Left ventricle myocardium superior (tissue), 1 donor: ENCODE measurements at regions not wholly inside any gene's neighbourhood (a gene's known extent, or its start where the extent isn't known, plus 50 kb on each side); places are given as distances from the start of the nearest gene placed in this dataset.

Experiments used
- ATAC-seq: fragments of 200-7000 bp; cut with Tn5 transposase; one replicate; pipeline ENCODE4 v1.9.1; 2020; ENCODE audit warnings: mild to moderate bottlenecking, moderate library complexity
- DNase-seq: peaks from one replicate; pipeline ENCODE4 v3.0.0-alpha.2; 2020
- intact Hi-C: fragments of 100-400 bp; cut with micrococcal nuclease; formaldehyde crosslinking; loops from one replicate; pipeline ENCODE4 v1.11.0; 2022
- donor health status: DM: no; HTN: yes; CAD: no; lungs with severe emphysema.

DNA sequence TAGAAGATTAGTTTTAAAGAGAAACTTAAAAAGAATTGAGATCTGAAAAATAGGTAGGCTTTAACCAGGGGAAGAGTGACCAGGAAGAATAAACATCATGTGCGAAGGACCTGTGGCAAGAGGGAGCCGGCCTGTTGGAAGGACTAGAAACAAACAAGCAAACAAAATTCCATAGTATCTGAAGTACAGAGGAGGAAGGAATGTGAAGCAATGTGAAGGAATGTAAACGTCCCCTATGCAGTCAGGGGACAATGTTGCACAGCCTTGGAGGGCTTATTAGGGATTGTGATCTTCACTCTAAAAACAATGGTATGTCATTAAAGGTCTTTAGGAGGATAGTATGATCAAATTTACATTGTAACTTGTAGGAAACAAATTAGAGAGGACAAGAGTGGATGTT lies 84.4 kb upstream of the PLCL2 start:
- ATAC-seq, result no peak
- DNase-seq, result no peak
- intact Hi-C loops, result no loop called here

GRCh38 chr3:16801223-16801622 lies 83.5 kb upstream of the PLCL2 start:
- intact Hi-C loops, result no loop called here
- ATAC-seq (peak; percentile 68), DNase-seq (no peak)

DNA sequence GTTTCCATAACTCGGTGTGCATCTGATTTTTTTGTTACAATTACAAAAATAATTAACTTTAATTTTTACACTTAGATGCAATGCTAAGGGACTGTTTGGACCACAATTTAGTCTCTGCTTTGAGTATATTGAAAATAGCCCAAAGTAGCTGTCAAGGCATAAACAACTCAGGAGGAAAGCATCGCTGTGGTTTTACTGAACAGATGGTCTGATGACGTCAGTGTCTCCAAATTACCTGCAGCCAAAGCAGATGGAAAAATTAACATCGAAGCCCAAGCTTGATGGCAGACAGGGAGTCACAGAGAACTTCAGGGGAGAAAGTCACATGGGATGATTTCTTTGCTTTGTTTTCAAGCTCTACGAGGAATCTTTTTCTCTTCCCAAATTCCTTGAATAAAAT lies 83.1 kb upstream of the PLCL2 start:
- ATAC-seq, result peak; percentile 16
- DNase-seq, result no peak
- intact Hi-C loops, result no loop called here

GRCh38 chr3:16802389-16802788 lies 82.4 kb upstream of the PLCL2 start:
- DNase-seq, result no peak
- no peak for ATAC-seq
- intact Hi-C loops, result no loop called here

- intact Hi-C loops, result no loop called here
- DNase-seq, result no peak
- ATAC-seq, result no peak
Observed at GRCh38 chr3:16803019-16803418, 81.7 kb upstream of the PLCL2 start.

- intact Hi-C loops, result no loop called here
- peak; percentile 83 for ATAC-seq
- no peak for DNase-seq
Observed at GRCh38 chr3:16807391-16807790, 77.4 kb upstream of the PLCL2 start.

- intact Hi-C loops, result no loop called here
- peak; percentile 53 for ATAC-seq
- no peak for DNase-seq
Observed at GRCh38 chr3:16808393-16809107, 76.2 kb upstream of the PLCL2 start.

DNA sequence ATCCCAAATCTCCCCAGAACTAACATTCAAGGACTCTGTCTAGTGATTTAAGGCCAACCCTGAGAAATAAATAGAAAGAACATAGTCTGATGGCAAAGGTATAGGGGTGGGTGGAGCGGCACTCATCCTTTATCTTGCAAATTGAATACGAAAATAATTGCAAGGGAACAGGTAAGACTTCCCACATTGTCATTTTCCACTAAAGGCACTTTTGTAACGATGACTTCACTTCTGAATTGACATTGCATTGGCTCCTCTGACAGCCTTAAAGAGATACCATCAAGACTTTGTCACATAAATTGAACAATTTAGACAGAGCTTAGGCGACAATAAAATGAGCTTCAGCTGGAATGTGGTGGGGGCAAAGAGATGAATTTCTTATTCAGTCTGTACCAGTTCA lies 75.3 kb upstream of the PLCL2 start:
- intact Hi-C loops, result no loop called here
- ATAC-seq, result no peak
- no peak for DNase-seq

GRCh38 chr3:16809993-16810392 lies 74.8 kb upstream of the PLCL2 start:
- intact Hi-C loops, result no loop called here
- DNase-seq, result no peak
- peak; percentile 50 for ATAC-seq

DNA sequence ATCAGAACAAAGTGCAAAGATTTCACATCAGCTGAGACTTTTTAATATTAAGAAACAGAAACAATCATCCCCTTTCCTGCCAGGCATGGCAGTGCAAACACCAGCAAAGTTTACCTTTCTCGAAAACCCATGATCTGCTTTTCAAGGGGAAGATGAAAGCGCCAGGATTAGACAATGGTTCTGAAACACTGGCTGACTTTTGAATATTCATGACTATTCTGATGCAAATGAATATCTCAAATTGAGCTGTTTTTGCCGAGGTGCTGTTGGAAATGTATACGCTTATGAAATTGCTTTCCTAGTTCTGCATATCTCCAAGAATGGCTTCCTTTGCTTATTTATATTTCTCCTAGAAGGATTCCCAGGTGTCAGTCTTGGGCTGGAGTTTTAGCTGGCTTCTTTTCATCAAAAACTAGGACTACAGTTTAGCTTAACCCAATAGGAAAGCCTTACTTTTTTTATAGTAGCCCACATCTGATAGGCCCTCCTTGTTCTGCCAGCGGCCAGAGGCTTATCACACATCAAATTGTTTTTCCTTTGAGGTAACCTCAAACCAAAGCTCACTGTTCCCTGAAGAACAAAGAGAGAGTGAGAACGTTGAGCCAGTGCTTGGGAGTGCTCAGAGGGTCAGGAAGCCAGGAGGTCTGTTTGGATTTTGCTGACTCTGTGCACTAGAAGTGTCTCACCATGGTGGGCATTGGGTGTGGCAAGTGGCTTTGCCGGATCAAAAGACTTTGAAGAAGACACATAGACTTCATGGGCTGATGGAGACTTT lies 74.0 kb upstream of the PLCL2 start:
- ATAC-seq, result no peak
- intact Hi-C loops, result no loop called here

DNA sequence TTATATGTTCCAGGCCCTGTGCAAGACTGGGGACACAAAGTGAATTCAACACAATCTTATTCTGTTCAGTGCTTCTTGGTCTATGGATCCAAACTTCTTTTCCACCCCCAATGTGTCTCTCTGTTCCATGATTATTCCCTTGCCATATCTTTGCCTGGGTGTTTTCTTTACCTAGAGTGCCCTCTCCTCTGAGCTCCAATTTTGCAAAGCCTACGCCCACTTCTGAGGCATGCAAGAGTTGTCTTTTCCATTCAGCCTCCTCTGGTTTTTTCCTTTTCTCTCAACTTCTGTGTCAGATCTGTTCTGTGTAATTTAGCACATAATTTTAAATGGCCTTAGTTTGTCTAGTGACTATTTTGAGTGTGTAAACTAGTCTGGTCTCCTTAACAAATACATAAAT lies 72.8 kb upstream of the PLCL2 start:
- no peak for ATAC-seq
- no peak for DNase-seq
- intact Hi-C loops, result no loop called here

More for the DNA sequence above, 74.0 kb upstream of the PLCL2 start:
- no peak for DNase-seq

DNA sequence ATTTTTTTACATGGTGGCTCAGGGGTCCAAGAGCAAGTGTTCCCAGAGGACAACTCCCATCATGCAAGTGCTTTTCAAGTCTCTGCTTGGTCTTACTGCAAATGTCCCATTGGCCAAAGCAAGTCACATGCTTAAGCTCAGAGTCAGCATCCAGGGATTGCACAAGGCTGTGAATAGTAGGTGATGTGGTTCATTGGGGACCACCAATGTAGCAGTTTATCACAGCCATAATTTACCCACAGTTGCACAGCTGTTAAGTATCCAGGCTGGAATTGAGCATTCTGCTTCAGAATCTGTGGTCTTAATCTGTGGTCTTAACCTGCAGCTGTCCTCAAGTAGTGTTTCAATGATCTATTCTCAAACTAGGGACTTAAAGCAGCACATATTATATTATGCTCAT lies 71.4 kb upstream of the PLCL2 start:
- intact Hi-C loops, result no loop called here
- no peak for ATAC-seq
- no peak for DNase-seq

GRCh38 chr3:16816048-16816780 lies 68.5 kb upstream of the PLCL2 start:
- ATAC-seq (peak; percentile 40), DNase-seq (no peak)
- intact Hi-C loops, result no loop called here

DNA sequence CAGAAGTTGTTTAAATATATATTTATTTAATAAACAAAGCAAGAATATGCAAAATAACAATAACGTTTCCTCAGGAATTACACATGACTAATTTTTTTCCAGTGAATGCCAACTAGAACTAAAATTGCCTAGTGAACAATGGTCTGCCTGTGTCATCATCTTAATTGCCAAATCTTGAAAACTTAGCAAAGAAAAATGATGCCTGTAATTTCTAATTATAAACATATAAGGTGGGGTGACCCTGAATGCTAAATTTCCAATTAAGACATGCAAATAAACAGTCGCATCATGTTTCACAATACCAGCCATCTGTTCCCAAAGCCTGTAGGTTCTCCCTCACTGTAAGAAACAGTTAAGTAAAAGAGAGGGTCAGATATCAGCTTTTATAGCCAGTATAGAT lies 67.6 kb upstream of the PLCL2 start:
- intact Hi-C loops, result no loop called here
- DNase-seq (no peak), ATAC-seq (no peak)

GRCh38 chr3:16818194-16818593 lies 66.6 kb upstream of the PLCL2 start:
- DNase-seq, result no peak
- intact Hi-C loops, result no loop called here
- ATAC-seq, result no peak

DNA sequence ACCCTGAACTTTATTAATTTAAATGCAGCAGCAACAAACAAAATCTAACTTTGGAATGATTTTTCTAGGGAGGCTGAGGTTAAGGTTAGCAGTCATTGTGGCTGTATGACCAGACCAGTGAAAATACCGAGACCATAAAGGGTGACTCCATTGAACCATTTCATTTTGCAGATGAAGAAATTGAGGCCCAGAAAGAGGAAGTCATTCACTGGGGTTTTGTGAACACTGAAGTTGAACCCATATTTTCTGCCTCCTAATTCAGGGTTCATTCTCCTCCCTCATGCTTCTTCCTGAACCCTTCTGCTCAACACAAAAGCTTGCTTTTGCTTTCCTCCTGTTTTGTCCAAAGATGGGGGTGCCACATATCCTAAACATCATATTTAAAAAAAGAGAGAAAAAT lies 65.8 kb upstream of the PLCL2 start:
- no peak for DNase-seq
- intact Hi-C loops, result no loop called here
- ATAC-seq, result no peak

DNA sequence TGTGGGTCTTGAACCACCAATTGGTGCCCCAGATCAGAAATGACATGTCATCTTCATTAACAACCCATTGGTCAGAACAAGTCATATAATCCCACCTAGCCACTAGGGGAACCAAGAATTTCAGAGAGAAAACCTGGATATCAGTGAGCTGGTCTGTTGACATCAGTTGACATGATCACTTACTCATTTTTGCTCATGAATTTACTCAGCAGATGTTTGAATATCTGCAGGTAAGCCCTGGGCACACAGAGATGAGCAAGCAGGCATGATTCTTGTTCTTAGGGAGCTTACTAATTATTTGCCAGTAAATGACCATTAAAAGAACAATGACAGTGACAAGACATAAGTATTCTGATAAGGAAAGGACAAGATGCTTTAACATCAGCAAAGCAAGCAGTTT lies 64.3 kb upstream of the PLCL2 start:
- ATAC-seq, result no peak
- no peak for DNase-seq
- intact Hi-C loops, result no loop called here

- ATAC-seq (no peak), DNase-seq (no peak)
- intact Hi-C loops, result no loop called here
Observed at GRCh38 chr3:16821053-16821452, 63.7 kb upstream of the PLCL2 start.

DNA sequence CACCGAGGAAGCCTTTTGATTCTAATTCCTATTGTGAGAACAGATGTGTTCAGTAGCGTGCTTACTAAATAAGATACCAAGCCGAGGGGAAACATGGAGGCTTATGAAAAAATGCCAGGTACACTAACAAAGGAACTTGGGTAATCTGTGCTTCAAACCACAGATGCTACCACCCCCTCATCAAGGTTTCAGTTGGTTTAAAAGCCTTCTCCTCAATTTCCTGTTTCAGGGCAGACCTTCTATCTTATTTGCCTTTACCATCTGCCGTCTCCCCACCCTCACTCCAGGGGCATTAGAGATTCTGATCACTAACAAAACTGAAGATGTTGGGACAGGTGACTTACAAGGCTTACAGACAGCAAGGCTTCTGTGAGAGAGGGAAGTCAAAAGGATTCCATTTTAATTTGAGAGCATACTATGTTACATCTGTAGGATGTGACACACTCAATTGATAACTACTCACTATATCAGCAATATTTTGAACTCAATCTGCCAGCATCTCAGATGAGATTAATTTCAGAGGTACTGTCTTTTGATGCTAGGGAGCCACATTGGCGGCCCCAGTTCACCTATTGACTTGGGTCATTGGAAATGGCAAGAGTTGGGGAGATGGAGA lies 60.6 kb upstream of the PLCL2 start:
- no peak for DNase-seq
- no peak for ATAC-seq
- intact Hi-C loops, result no loop called here

DNA sequence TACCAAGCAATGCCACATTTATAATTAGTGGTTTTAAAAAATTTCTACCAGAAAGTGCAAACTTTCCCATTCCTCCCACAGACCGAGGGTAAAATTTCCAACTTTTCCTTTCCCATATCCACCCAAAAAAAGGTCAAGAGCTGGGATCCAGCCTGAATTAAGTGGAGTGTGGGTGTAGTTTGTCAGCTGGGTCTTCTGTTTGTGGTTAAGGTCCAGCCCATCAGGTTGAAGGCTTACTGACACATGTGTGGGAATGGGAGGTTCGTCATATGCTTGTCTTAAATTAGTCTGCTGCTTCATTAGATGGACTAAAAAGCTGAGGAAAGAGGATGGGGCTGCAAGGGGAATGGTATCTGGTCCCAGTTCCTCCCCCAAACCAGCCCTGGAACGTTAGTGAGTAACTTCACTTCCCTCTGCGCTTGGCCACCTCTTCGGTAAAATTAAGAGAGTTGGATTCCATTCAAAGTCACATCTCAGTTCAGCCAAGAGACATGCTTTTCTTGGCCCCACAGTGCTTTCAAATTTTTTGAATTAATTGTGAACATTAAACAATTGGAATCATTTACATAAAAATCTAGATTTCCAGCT lies 59.0 kb upstream of the PLCL2 start:
- intact Hi-C loops, result no loop called here
- ATAC-seq, result peak; percentile 47
- DNase-seq, result no peak
